Lung (tissue), 11 donors: ENCODE measurements at regions not wholly inside any gene's neighbourhood (a gene's known extent, or its start where the extent isn't known, plus 50 kb on each side); places are given as distances from the start of the nearest gene placed in this dataset.

ENCODE experiments used
- ATAC-seq: fragments of 200-7000 bp; cut with Tn5 transposase; one replicate; pipeline ENCODE4 v1.9.1; 2020; ENCODE audit warnings: moderate number of reproducible peaks; ENCODE audit not compliant: insufficient read depth, low FRiP score
- DNase-seq, 3 donors: peaks; one replicate each; pipeline ENCODE4 v3.0.0-alpha.2; 2013 to 2017
- H3K27ac ChIP-seq, 2 donors: one replicate each; pipeline ENCODE4 v1.5.1; 2013; ENCODE audit warnings: mild to moderate bottlenecking in 2 of 2, moderate library complexity in 2 of 2, control low read depth in 1 of 2, inconsistent platforms in 1 of 2, low read depth in 1 of 2, low read length in 1 of 2
- H3K27me3 ChIP-seq, 3 donors: one replicate each; pipeline ENCODE4 v1.5.1; 2013; ENCODE audit warnings: low read length in 2 of 3; ENCODE audit not compliant: control insufficient read depth in 3 of 3, insufficient read depth in 3 of 3
- H3K36me3 ChIP-seq, 4 donors: one replicate each; pipeline ENCODE4 v1.5.1; 2013; ENCODE audit warnings: low read length in 4 of 4, mild to moderate bottlenecking in 1 of 4, moderate library complexity in 1 of 4; ENCODE audit not compliant: control insufficient read depth in 4 of 4, insufficient read depth in 4 of 4
- H3K4me1 ChIP-seq, 5 donors: one replicate each; pipeline ENCODE4 v1.5.1; 2013; ENCODE audit warnings: low read length in 5 of 5, mild to moderate bottlenecking in 2 of 5, moderate library complexity in 1 of 5; ENCODE audit not compliant: control insufficient read depth in 5 of 5, insufficient read depth in 5 of 5
- H3K4me3 ChIP-seq: one replicate; pipeline ENCODE4 v1.5.1; 2013; ENCODE audit warnings: mild to moderate bottlenecking, control low read depth, moderate library complexity
- H3K9ac ChIP-seq, 2 donors: one replicate each; pipeline ENCODE4 v1.5.1; 2013; ENCODE audit warnings: low read length in 2 of 2, control low read depth in 1 of 2; ENCODE audit not compliant: insufficient read depth in 1 of 2
- H3K9me3 ChIP-seq, 4 donors: one replicate each; pipeline ENCODE4 v1.5.1; 2013; ENCODE audit warnings: low read length in 3 of 4, mild to moderate bottlenecking in 1 of 4, moderate library complexity in 1 of 4; ENCODE audit not compliant: control insufficient read depth in 4 of 4, insufficient read depth in 3 of 4
- WGBS, 2 donors: extraction: QIAGEN DNeasy Blood & Tissue Kit; methylation state at CpG; one replicate each; pipeline ENCODE4 v1.1.7; 2013; 5-methylcytosine and 5-hydroxymethylcytosine counted together
- TF ChIP-seq, protein P1 (sequence below): IDR thresholded peaks from 2 replicates; pipeline ENCODE4 v1.5.1; 2012; ENCODE audit warnings: mild to moderate bottlenecking; ENCODE audit errors: control extremely low read depth, extremely low read depth
- donor health status: control.
- donor health status: control.
- donor health status: Bipolar disorder and iron deficiency.
- donor health status: healthy.
- donor health status: DM: yes; HTN: yes; CAD: no.

DNA sequence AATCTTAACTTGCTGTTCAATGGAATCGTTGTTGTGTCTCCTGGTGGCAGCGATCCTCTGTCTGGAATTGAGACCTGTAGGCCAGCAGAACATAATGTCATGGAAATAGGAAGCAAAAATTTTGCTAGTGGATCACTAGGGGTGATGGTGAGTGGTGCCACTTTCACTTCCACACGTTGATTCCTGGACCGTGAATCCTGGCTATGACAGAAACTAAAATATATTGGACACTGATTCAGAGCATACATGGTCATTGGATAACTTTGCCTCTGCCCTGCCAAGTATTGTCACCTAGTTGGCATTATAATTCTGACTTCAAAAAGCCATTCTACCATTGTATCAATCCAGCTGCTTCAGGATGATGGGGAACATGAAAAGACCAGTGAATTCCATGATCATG, 353.2 kb downstream of the IRX1 start:
- no peak for ATAC-seq
- Histone ChIP-seq H3K27me3 (no peaks in the 10 kb centered on the region), H3K9ac (no peak overlapping the region), H3K4me1 (no peaks in the 10 kb centered on the region), H3K27ac (no peak overlapping the region), H3K9me3 (peaks cover 0 to 2% (median 0%) of the 10 kb centered on the region in 4 donors), H3K36me3 (no peaks in the 10 kb centered on the region), H3K4me3 (no peak overlapping the region)
- no peak for DNase-seq
- WGBS, 2 donors, result 83 to 89% methylated on average over 4 of the region's 4 CpGs
- TF ChIP-seq, protein P1, sequence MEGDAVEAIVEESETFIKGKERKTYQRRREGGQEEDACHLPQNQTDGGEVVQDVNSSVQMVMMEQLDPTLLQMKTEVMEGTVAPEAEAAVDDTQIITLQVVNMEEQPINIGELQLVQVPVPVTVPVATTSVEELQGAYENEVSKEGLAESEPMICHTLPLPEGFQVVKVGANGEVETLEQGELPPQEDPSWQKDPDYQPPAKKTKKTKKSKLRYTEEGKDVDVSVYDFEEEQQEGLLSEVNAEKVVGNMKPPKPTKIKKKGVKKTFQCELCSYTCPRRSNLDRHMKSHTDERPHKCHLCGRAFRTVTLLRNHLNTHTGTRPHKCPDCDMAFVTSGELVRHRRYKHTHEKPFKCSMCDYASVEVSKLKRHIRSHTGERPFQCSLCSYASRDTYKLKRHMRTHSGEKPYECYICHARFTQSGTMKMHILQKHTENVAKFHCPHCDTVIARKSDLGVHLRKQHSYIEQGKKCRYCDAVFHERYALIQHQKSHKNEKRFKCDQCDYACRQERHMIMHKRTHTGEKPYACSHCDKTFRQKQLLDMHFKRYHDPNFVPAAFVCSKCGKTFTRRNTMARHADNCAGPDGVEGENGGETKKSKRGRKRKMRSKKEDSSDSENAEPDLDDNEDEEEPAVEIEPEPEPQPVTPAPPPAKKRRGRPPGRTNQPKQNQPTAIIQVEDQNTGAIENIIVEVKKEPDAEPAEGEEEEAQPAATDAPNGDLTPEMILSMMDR, result no peak

DNA sequence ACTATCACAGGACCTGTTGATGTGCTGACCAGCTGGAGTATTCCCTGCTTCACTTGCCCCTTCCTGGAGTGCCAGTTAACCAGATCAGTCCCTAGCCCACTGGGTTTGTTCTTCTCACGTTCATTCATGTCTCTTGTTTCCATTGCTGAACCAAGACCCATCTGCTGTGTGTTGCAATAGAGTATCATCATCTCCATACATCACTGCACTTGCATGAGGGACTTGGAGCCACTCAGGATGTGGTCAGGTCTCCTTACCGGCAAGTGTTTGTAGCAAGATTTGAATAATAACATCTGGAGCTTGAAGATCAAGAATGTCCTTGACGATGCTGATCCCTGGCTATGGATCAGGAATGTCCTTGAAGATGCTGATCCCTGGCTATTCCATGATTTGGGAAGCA, 358.6 kb downstream of the IRX1 start:
- TF ChIP-seq, protein P1, result no peak
- WGBS, 2 donors, result 35 to 48% methylated on average over 3 of the region's 3 CpGs
- Histone ChIP-seq H3K9ac (no peak overlapping the region), H3K9me3 (peaks cover 0 to 3% (median under 1%) of the 10 kb centered on the region in 4 donors), H3K27me3 (no peaks in the 10 kb centered on the region), H3K36me3 (no peaks in the 10 kb centered on the region), H3K4me1 (peaks cover 0 to 1% (median 0%) of the 10 kb centered on the region in 5 donors), H3K27ac (no peak overlapping the region), H3K4me3 (no peak overlapping the region)
- DNase-seq (no peak), ATAC-seq (no peak)

DNA sequence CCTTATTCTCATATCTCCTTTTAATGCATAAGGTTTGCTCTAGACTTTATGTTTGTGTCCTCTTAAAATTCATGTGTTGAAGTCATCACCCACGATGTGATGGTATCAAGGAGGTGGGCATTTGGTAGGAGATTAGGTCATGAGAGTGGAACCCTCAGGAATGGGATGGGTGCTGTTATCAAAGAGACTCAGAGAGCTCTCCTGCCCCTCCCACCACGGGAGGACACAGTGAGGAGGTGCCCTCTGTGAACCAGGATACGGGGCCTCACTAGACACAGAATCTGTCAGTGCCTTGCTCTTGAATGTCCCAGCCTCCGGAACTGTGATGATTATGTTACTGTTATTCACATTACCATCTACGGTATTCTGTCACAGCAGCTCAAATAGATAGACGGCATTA, 359.0 kb downstream of the IRX1 start:
- DNase-seq (no peak), ATAC-seq (no peak)
- Histone ChIP-seq H3K9me3 (peaks cover 0 to 4% (median under 1%) of the 10 kb centered on the region in 4 donors), H3K27ac (no peak overlapping the region), H3K36me3 (no peaks in the 10 kb centered on the region), H3K9ac (no peak overlapping the region), H3K27me3 (no peaks in the 10 kb centered on the region), H3K4me3 (no peak overlapping the region), H3K4me1 (peaks cover 0 to 1% (median 0%) of the 10 kb centered on the region in 5 donors)
- WGBS, 2 donors, result 69 to 73% methylated on average over 6 of the region's 6 CpGs
- TF ChIP-seq, protein P1, result no peak

DNA sequence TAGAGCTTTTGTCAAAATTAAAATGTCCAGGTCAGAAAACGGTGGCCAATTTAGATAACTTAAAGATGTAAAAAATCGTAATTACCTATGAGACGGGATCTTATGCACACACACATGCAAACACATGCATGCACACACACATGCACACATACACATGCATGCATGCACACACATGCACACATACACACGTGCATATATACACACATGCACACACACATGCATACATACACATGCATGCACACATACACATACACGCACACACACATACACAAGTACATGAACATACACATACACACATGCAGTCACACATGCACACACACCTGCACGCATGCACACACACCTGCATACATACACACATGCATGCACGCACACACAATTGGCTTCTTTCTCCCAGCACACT, 362.0 kb downstream of the IRX1 start:
- H3K4me3 ChIP-seq, result no peak overlapping the region

More for the DNA sequence above, 362.0 kb downstream of the IRX1 start:
- Histone ChIP-seq H3K36me3 (no peaks in the 10 kb centered on the region), H3K27ac (no peak overlapping the region), H3K9ac (no peak overlapping the region), H3K4me1 (peaks cover 0 to 1% (median 0%) of the 10 kb centered on the region in 5 donors), H3K9me3 (peaks cover 0 to 13% (median 0%) of the 10 kb centered on the region in 4 donors), H3K27me3 (no peaks in the 10 kb centered on the region)
- TF ChIP-seq, protein P1, result no peak
- 74 to 83% methylated on average over 7 of the region's 7 CpGs for WGBS, 2 donors
- no peak for DNase-seq
- no peak for ATAC-seq
